ENCODE measurements at regions not wholly inside any gene's neighbourhood (a gene's known extent, or its start where the extent isn't known, plus 50 kb on each side); places are given as distances from the start of the nearest gene placed in this dataset.

- TF ChIP-seq CTCF (IDR thresholded peaks at IDR 0.05), result no peak
- no peak for TF ChIP-seq USF2 (CRISPR knock-in tag; IDR thresholded peaks at IDR 0.05)
- no peak for TF ChIP-seq SP1 (CRISPR knock-in tag; conservative IDR thresholded peaks at IDR 0.05)
- TF ChIP-seq ZBTB21 (CRISPR knock-in tag; IDR thresholded peaks at IDR 0.05; ENCODE audit: borderline replicate concordance), result no peak
- no peak for TF ChIP-seq RORB (CRISPR knock-in tag; IDR thresholded peaks at IDR 0.05)
- TF ChIP-seq GRHL2 (CRISPR knock-in tag; IDR thresholded peaks at IDR 0.05; ENCODE audit: insufficient replicate concordance, severe bottlenecking), result no peak
- TF ChIP-seq CREB1 (CRISPR knock-in tag; IDR thresholded peaks at IDR 0.05), result no peak
- no peak for TF ChIP-seq ATF3 (CRISPR knock-in tag; conservative IDR thresholded peaks at IDR 0.05)
- no peak for TF ChIP-seq ETV6 (CRISPR knock-in tag; IDR thresholded peaks at IDR 0.05)
- no peak for TF ChIP-seq TEAD1 (CRISPR knock-in tag; IDR thresholded peaks at IDR 0.05)
- no peak for TF ChIP-seq FOXP4 (CRISPR knock-in tag; IDR thresholded peaks at IDR 0.05)
These were observed 123.0 kb downstream of the NOC3L start for GRCh38 chr10:94239696-94240095.

Measured in WTC11 (cell line).